Chondrocyte (in vitro differentiated cells): ENCODE measurements at regions not wholly inside any gene's neighbourhood (a gene's known extent, or its start where the extent isn't known, plus 50 kb on each side); places are given as distances from the start of the nearest gene placed in this dataset.

Experiments used
- DNase-seq: peaks from one replicate; pipeline ENCODE4 v3.0.0; 2021; ENCODE audit warnings: mixed read lengths, low spot score
- H3K27ac Mint-ChIP-seq: one replicate; pipeline ENCODE4 v1.8.0; 2021; ENCODE audit warnings: mild to moderate bottlenecking, moderate library complexity, mixed read lengths; ENCODE audit not compliant: unreplicated experiment
- H3K27me3 Mint-ChIP-seq: 2 replicates; pipeline ENCODE4 v1.8.0; 2021; ENCODE audit warnings: low read depth, mixed read lengths
- H3K36me3 Mint-ChIP-seq: 2 replicates; pipeline ENCODE4 v1.8.0; 2021; ENCODE audit warnings: low read depth, mixed read lengths
- H3K4me1 Mint-ChIP-seq: 2 replicates; pipeline ENCODE4 v1.8.0; 2021; ENCODE audit warnings: low read depth, mild to moderate bottlenecking, mixed read lengths
- H3K4me3 Mint-ChIP-seq: one replicate; pipeline ENCODE4 v1.8.0; 2021; ENCODE audit warnings: mild to moderate bottlenecking, moderate library complexity, mixed read lengths; ENCODE audit not compliant: unreplicated experiment
- H3K9me3 Mint-ChIP-seq: 2 replicates; pipeline ENCODE4 v1.8.0; 2021; ENCODE audit warnings: low read depth, mixed read lengths
- CTCF ChIP-seq: fragments of 200-600 bp; sonication (generic); IDR thresholded peaks from 2 replicates; pipeline ENCODE4 v1.5.0; 2021; ENCODE audit warnings: antibody characterized with exemption, mild to moderate bottlenecking, moderate library complexity

DNA sequence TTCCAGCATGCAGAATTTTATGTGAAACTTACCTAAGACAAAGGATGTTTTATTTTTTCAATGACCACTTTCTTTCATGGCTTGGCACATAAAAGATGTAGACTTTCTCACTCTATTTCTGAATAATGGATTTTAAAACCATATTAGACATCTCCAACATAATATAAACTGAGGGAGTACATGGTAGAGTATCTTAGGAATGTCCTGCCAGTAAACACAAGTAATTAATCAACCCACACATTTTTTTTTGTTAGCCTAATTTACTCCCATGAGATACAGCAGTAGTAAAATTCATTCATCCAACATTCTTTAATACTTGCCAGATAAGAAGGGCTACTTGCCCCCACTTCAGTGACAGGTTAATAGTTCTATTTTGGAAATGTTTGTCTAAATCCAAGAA, 235.4 kb upstream of the ADAMTS5 start:
- H3K36me3 Mint-ChIP-seq, result no peaks in the 10 kb centered on the region
- no peaks in the 10 kb centered on the region for H3K27me3 Mint-ChIP-seq
- H3K9me3 Mint-ChIP-seq, result peaks cover 4% of the 10 kb centered on the region
- no peak overlapping the region for H3K4me3 Mint-ChIP-seq
- no peak for TF ChIP-seq CTCF
- H3K27ac Mint-ChIP-seq, result no peak overlapping the region
- no peak for DNase-seq
- H3K4me1 Mint-ChIP-seq, result peaks cover 18% of the 10 kb centered on the region

DNA sequence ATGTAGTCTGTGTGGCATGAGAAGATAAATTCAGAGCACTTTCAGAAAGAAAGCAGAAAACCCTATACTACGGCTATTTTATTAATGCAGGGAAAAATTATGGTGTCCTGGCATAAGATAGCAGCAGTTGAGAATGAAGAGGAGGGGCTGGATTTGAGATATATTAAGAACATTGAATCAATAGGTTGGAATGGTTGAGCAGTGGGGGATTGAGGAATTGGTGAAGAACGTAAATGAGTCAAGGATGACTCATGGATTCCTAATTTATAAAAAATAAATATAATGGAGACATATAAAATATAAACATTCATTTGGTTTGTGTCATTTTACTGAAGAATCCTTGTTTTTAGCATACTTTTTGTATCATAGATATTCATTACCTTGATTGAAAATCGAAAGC, 234.3 kb upstream of the ADAMTS5 start:
- no peaks in the 10 kb centered on the region for H3K36me3 Mint-ChIP-seq
- TF ChIP-seq CTCF, result no peak
- peaks cover 10% of the 10 kb centered on the region for H3K4me1 Mint-ChIP-seq
- H3K9me3 Mint-ChIP-seq, result peaks cover 4% of the 10 kb centered on the region
- DNase-seq, result no peak
- no peak overlapping the region for H3K27ac Mint-ChIP-seq
- H3K27me3 Mint-ChIP-seq, result no peaks in the 10 kb centered on the region
- H3K4me3 Mint-ChIP-seq, result no peak overlapping the region

DNA sequence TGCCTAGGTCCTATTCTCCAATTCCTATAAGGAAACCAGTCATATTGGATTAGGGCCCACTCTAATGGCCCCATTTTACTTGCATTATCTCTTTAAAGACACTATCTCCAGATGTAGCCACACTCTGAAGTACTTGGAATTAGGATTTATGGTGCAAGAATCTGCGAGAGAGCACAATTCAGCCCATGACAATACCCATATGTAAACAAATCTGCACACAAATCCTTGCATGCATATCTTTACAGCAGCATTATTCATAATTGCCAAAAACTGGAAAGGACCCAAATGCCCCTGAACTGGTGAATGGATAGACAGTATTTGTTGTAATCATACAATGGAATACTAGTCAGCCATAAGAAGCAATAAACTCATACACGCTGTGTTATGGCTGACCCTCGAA, 229.8 kb upstream of the ADAMTS5 start:
- Mint-ChIP-seq H3K27me3 (no peaks in the 10 kb centered on the region), H3K4me3 (no peak overlapping the region), H3K27ac (no peak overlapping the region), H3K9me3 (peaks cover 12% of the 10 kb centered on the region), H3K4me1 (peaks cover 18% of the 10 kb centered on the region), H3K36me3 (no peaks in the 10 kb centered on the region)
- TF ChIP-seq CTCF, result no peak
- DNase-seq, result no peak

- H3K36me3 Mint-ChIP-seq, result no peaks in the 10 kb centered on the region
- H3K9me3 Mint-ChIP-seq, result peaks cover 8% of the 10 kb centered on the region
- no peak overlapping the region for H3K27ac Mint-ChIP-seq
- H3K4me1 Mint-ChIP-seq, result peaks cover 21% of the 10 kb centered on the region
- H3K4me3 Mint-ChIP-seq, result no peak overlapping the region
- TF ChIP-seq CTCF, result no peak
- H3K27me3 Mint-ChIP-seq, result no peaks in the 10 kb centered on the region
- DNase-seq, result no peak
Measured at GRCh38 chr21:27192281-27192949, 225.5 kb upstream of the ADAMTS5 start.

- no peak for DNase-seq
- Mint-ChIP-seq H3K9me3 (peaks cover 4% of the 10 kb centered on the region), H3K27me3 (no peaks in the 10 kb centered on the region), H3K4me3 (no peak overlapping the region), H3K36me3 (no peaks in the 10 kb centered on the region), H3K27ac (no peak overlapping the region), H3K4me1 (peaks cover 21% of the 10 kb centered on the region)
- TF ChIP-seq CTCF, result no peak
Measured at GRCh38 chr21:27190601-27191000, 223.7 kb upstream of the ADAMTS5 start.
